Tibial artery (tissue), 4 donors: ENCODE measurements at regions not wholly inside any gene's neighbourhood (a gene's known extent, or its start where the extent isn't known, plus 50 kb on each side); places are given as distances from the start of the nearest gene placed in this dataset.

ENCODE experiments used
- DNase-seq, 2 donors: peaks; one replicate each; pipeline ENCODE4 v3.0.0-alpha.2; 2019
- H3K27ac ChIP-seq, 2 donors: fragments of 200-600 bp; sonication (generic) in 1 of 2; 1 replicate in 1 of 2; 2 replicates in 1 of 2; pipeline ENCODE4 v1.5.1; 2018 to 2019; ENCODE audit warnings: mild to moderate bottlenecking in 1 of 2
- H3K27me3 ChIP-seq, 2 donors: fragments of 200-600 bp; sonication (generic) in 1 of 2; one replicate each; pipeline versions ENCODE4 v1.5.1 to v1.6.0; 2016 to 2019
- H3K36me3 ChIP-seq, 3 donors: fragments of 200-600 bp; sonication (generic) in 2 of 3; one replicate each; pipeline ENCODE4 v1.5.1; 2016 to 2019; ENCODE audit warnings: mild to moderate bottlenecking in 2 of 3
- H3K4me1 ChIP-seq, 4 donors: fragments of 200-600 bp; sonication (generic) in 2 of 4; 1 replicate in 3 of 4; 2 replicates in 1 of 4; pipeline ENCODE4 v1.5.1; 2016 to 2019
- H3K4me3 ChIP-seq, 2 donors: fragments of 200-600 bp; sonication (generic) in 1 of 2; 1 replicate in 1 of 2; 2 replicates in 1 of 2; pipeline ENCODE4 v1.5.1; 2018 to 2019; ENCODE audit warnings: mild to moderate bottlenecking in 2 of 2
- H3K9me3 ChIP-seq, 3 donors: fragments of 200-600 bp; sonication (generic) in 1 of 3; one replicate each; pipeline ENCODE4 v1.5.1; 2016 to 2019
- CTCF ChIP-seq, 2 experiments: fragments of 200-600 bp in 1 of 2; fragments of 450-650 bp in 1 of 2; IDR thresholded peaks; one replicate each; pipeline ENCODE4 v1.5.1; 2017 to 2019; ENCODE audit warnings: antibody characterized with exemption in 2 of 2, mild to moderate bottlenecking in 1 of 2, moderate library complexity in 1 of 2
- intact Hi-C: fragments of 100-400 bp; cut with DNase I; formaldehyde crosslinking; loops from one replicate; pipeline ENCODE4 v1.15.0; 2023; ENCODE audit warnings: low total_unique reads

DNA sequence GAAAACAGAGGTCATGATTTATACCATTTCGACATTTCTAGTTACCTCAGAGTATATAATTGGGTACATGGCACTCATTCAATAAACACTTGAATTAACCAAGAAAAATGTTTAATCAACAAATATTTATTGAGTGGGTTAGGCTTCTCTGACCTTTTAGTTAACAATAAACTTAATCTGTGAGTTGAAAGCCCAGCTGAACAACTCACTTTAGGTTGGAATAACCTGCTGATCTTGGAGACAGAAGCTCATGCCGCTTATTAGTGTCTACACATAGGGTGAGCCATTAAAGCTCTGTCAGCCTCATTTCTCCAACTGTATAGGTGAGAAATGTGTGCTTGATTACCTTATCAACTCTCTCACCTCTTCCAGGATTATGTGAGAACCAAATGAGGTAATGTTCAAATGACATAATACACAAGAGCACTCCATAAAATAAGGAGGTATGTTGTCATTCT is 98.2 kb upstream of the DTNBP1 start:
- no peak for DNase-seq
- H3K9me3 ChIP-seq = no peaks in the 10 kb centered on the region
- no peaks in the 10 kb centered on the region for H3K4me1 ChIP-seq
- TF ChIP-seq CTCF (IDR thresholded peaks at IDR 0.05) = no peak
- peaks cover 0 to 7% of the 10 kb centered on the region in 2 donors for H3K27me3 ChIP-seq
- no peak overlapping the region for H3K4me3 ChIP-seq
- H3K36me3 ChIP-seq = no peaks in the 10 kb centered on the region
- intact Hi-C loops = no loop called here
- no peak overlapping the region for H3K27ac ChIP-seq

- no peaks in the 10 kb centered on the region for H3K27me3 ChIP-seq
- DNase-seq = no peak
- no peak for TF ChIP-seq CTCF (IDR thresholded peaks at IDR 0.05)
- intact Hi-C loops = no loop called here
- H3K27ac ChIP-seq = no peak overlapping the region
- no peak overlapping the region for H3K4me3 ChIP-seq
- H3K36me3 ChIP-seq = no peaks in the 10 kb centered on the region
- H3K9me3 ChIP-seq = no peaks in the 10 kb centered on the region
- no peaks in the 10 kb centered on the region for H3K4me1 ChIP-seq
Observed at GRCh38 chr6:15758631-15759215, 95.9 kb upstream of the DTNBP1 start.

DNA sequence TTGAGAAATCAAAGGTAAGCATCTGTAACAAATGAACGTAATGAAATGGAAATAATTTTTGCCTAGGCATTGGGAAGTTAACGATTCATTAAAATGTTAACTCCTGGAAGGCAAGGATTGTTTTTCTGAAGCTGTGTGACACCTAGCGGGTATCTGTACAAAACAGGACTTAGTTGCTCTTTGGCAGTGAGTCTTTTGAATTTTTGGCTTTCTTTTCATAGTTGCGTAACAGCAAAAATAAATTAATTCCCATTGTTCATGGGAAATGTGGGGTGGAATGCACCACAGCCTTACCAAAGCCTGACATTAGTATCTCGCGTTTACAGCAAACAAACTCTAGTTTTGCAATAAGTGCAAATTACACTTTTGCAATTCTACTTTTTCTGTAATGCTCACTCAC is 92.7 kb upstream of the DTNBP1 start:
- Histone ChIP-seq H3K9me3 (no peaks in the 10 kb centered on the region), H3K4me1 (no peaks in the 10 kb centered on the region), H3K27me3 (no peaks in the 10 kb centered on the region), H3K36me3 (no peaks in the 10 kb centered on the region), H3K27ac (no peak overlapping the region), H3K4me3 (no peak overlapping the region)
- no peak for TF ChIP-seq CTCF (IDR thresholded peaks at IDR 0.05)
- intact Hi-C loops = no loop called here
- DNase-seq = no peak

GRCh38 chr6:15754706-15755079 is 91.9 kb upstream of the DTNBP1 start:
- Histone ChIP-seq H3K36me3 (no peaks in the 10 kb centered on the region), H3K4me1 (no peaks in the 10 kb centered on the region), H3K9me3 (no peaks in the 10 kb centered on the region), H3K27ac (no peak overlapping the region), H3K27me3 (no peaks in the 10 kb centered on the region), H3K4me3 (no peak overlapping the region)
- intact Hi-C loops = no loop called here
- TF ChIP-seq CTCF (IDR thresholded peaks at IDR 0.05) = no peak
- DNase-seq = no peak

GRCh38 chr6:15754035-15754705 is 91.3 kb upstream of the DTNBP1 start:
- TF ChIP-seq CTCF (IDR thresholded peaks at IDR 0.05) = no peak
- intact Hi-C loops = no loop called here

More at GRCh38 chr6:15754035-15754705, 91.3 kb upstream of the DTNBP1 start:
- H3K4me3 ChIP-seq = no peak overlapping the region
- H3K27ac ChIP-seq = no peak overlapping the region
- no peaks in the 10 kb centered on the region for H3K4me1 ChIP-seq
- no peaks in the 10 kb centered on the region for H3K36me3 ChIP-seq
- no peak for DNase-seq
- H3K27me3 ChIP-seq = no peaks in the 10 kb centered on the region
- no peaks in the 10 kb centered on the region for H3K9me3 ChIP-seq
